GM23248 (cell line): ENCODE measurements at regions not wholly inside any gene's neighbourhood (a gene's known extent, or its start where the extent isn't known, plus 50 kb on each side); places are given as distances from the start of the nearest gene placed in this dataset.
A peak's percentile ranks its signal among the peaks of the same experiment; 100 is the strongest.

Experiments
- DNase-seq: peaks from one replicate; pipeline ENCODE4 v3.0.0-alpha.2; 2015
- H2AFZ ChIP-seq: fragments of 200-600 bp; sonication (generic); 2 replicates; pipeline ENCODE4 v1.6.1; 2016; ENCODE audit warnings: antibody characterized with exemption
- H3F3A ChIP-seq: fragments of 200-600 bp; sonication (generic); 2 replicates; pipeline ENCODE4 v1.6.1; 2016; ENCODE audit warnings: mild to moderate bottlenecking, antibody characterized with exemption, mixed run types; ENCODE audit not compliant: insufficient read depth
- H3K27ac ChIP-seq: fragments of 200-600 bp; sonication (generic); 2 replicates; pipeline ENCODE4 v1.5.1; 2016; ENCODE audit warnings: mild to moderate bottlenecking
- H3K27me3 ChIP-seq: fragments of 200-600 bp; sonication (generic); replicated peaks from 2 replicates; pipeline ENCODE4 v1.6.1; 2016; ENCODE audit warnings: mild to moderate bottlenecking; ENCODE audit not compliant: insufficient read depth
- H3K36me3 ChIP-seq: fragments of 200-600 bp; sonication (generic); 2 replicates; pipeline ENCODE4 v1.6.1; 2016; ENCODE audit warnings: low read depth, mild to moderate bottlenecking
- H3K4me1 ChIP-seq: fragments of 200-600 bp; sonication (generic); 2 replicates; pipeline ENCODE4 v1.6.1; 2016; ENCODE audit warnings: mild to moderate bottlenecking; ENCODE audit not compliant: insufficient read depth
- H3K4me2 ChIP-seq: fragments of 200-600 bp; sonication (generic); one replicate; pipeline ENCODE4 v1.6.1; 2016; ENCODE audit warnings: mild to moderate bottlenecking; ENCODE audit not compliant: unreplicated experiment
- H3K4me3 ChIP-seq: fragments of 200-600 bp; sonication (generic); 2 replicates; pipeline ENCODE4 v1.5.1; 2016; ENCODE audit warnings: mild to moderate bottlenecking
- H3K79me2 ChIP-seq: fragments of 200-600 bp; sonication (generic); 2 replicates; pipeline ENCODE4 v1.6.1; 2016; ENCODE audit warnings: mild to moderate bottlenecking; ENCODE audit not compliant: insufficient read depth
- H3K9ac ChIP-seq: fragments of 200-600 bp; sonication (generic); 2 replicates; pipeline ENCODE4 v1.6.1; 2016; ENCODE audit warnings: mild to moderate bottlenecking
- H3K9me2 ChIP-seq: fragments of 200-600 bp; sonication (generic); 2 replicates; pipeline ENCODE4 v1.6.1; 2016; ENCODE audit warnings: mixed run types, mild to moderate bottlenecking, moderate library complexity; ENCODE audit not compliant: insufficient read depth
- H3K9me3 ChIP-seq: fragments of 200-600 bp; sonication (generic); one replicate; pipeline ENCODE4 v1.6.1; 2017; ENCODE audit warnings: low read depth
- H4K20me1 ChIP-seq: fragments of 200-600 bp; sonication (generic); 2 replicates; pipeline ENCODE4 v1.6.0; 2016; ENCODE audit not compliant: insufficient read depth
- EZH2 ChIP-seq: fragments of 200-600 bp; sonication (generic); IDR thresholded peaks from 2 replicates; pipeline ENCODE4 v1.6.1; 2018; ENCODE audit warnings: antibody characterized with exemption, mild to moderate bottlenecking; ENCODE audit not compliant: insufficient read depth, poor library complexity, severe bottlenecking
- EZH2phosphoT487 ChIP-seq: fragments of 200-600 bp; sonication (generic); IDR thresholded peaks from 2 replicates; pipeline ENCODE4 v1.6.1; 2018; ENCODE audit warnings: antibody characterized with exemption, moderate library complexity, mild to moderate bottlenecking, low read depth; ENCODE audit not compliant: insufficient read depth
- WGBS, 2 experiments: methylation state at CpG; one replicate each; pipeline ENCODE4 v1.1.6; 2015 to 2017; ENCODE audit warnings: low lambda C conversion rate in 2 of 2, low coverage in 1 of 2; ENCODE audit errors: missing lambda C conversion rate in 2 of 2; 5-methylcytosine and 5-hydroxymethylcytosine counted together
- in situ Hi-C: fragments of 300-500 bp; cut with MboI; formaldehyde crosslinking; loops from 2 replicates; pipeline ENCODE4 v1.15.0; 2020

GRCh38 chr18:27712066-27712465 is 464.9 kb downstream of the CDH2 start:
- DNase-seq: no peak
- Histone ChIP-seq H3K79me2 (no peaks in the 10 kb centered on the region), H3K4me3 (no peak overlapping the region), H4K20me1 (no peaks in the 10 kb centered on the region), H3K9me3 (no peaks in the 10 kb centered on the region), H3K27ac (no peak overlapping the region), H2AFZ (no peak overlapping the region), H3F3A (peaks cover 9% of the 10 kb centered on the region; the same call in 1 of the 2 replicates), H3K36me3 (no peaks in the 10 kb centered on the region), H3K27me3 (peaks cover 18% of the 10 kb centered on the region), H3K9ac (no peak overlapping the region), H3K4me1 (peaks cover 17% of the 10 kb centered on the region), H3K4me2 (no peak overlapping the region), H3K9me2 (no peaks in the 10 kb centered on the region)
- TF ChIP-seq EZH2 (no peak), EZH2phosphoT487 (no peak)
- in situ Hi-C loops: no loop called here
- 16 to 24% methylated on average over 2 of the region's 2 CpGs for WGBS, 2 experiments

GRCh38 chr18:27711382-27711781 is 465.5 kb downstream of the CDH2 start:
- H3K4me1 ChIP-seq: peaks cover 17% of the 10 kb centered on the region
- H3K9me3 ChIP-seq: no peaks in the 10 kb centered on the region
- H3K27ac ChIP-seq: no peak overlapping the region
- peaks cover 23% of the 10 kb centered on the region for H3K27me3 ChIP-seq
- H3K36me3 ChIP-seq: no peaks in the 10 kb centered on the region
- H3K4me2 ChIP-seq: no peak overlapping the region
- H3K9ac ChIP-seq: no peak overlapping the region
- DNase-seq: no peak
- no peak overlapping the region for H3K4me3 ChIP-seq
- no peaks in the 10 kb centered on the region for H3K9me2 ChIP-seq
- H4K20me1 ChIP-seq: no peaks in the 10 kb centered on the region
- no peak overlapping the region for H2AFZ ChIP-seq
- peaks cover 9% of the 10 kb centered on the region; the same call in 1 of the 2 replicates for H3F3A ChIP-seq
- in situ Hi-C loops: no loop called here
- no peaks in the 10 kb centered on the region for H3K79me2 ChIP-seq
- TF ChIP-seq EZH2 (no peak), EZH2phosphoT487 (no peak)

- H3F3A ChIP-seq: peaks cover 9% of the 10 kb centered on the region; the same call in 1 of the 2 replicates
- in situ Hi-C loops: no loop called here
- TF ChIP-seq EZH2: no peak
- no peak for TF ChIP-seq EZH2phosphoT487
- H3K9me2 ChIP-seq: no peaks in the 10 kb centered on the region
- H2AFZ ChIP-seq: no peak overlapping the region
- H3K4me1 ChIP-seq: peaks cover 13% of the 10 kb centered on the region
- no peaks in the 10 kb centered on the region for H3K79me2 ChIP-seq
- H3K4me2 ChIP-seq: no peak overlapping the region
- no peak for DNase-seq
- 6 to 16% methylated on average over 1 of the region's 1 CpG for WGBS, 2 experiments
- H3K36me3 ChIP-seq: no peaks in the 10 kb centered on the region
- no peaks in the 10 kb centered on the region for H3K9me3 ChIP-seq
- no peak overlapping the region for H3K9ac ChIP-seq
- no peak overlapping the region for H3K4me3 ChIP-seq
- H3K27me3 ChIP-seq: peaks cover 29% of the 10 kb centered on the region
- no peak overlapping the region for H3K27ac ChIP-seq
- H4K20me1 ChIP-seq: no peaks in the 10 kb centered on the region
Observed at GRCh38 chr18:27709344-27709743, 467.6 kb downstream of the CDH2 start.

- Histone ChIP-seq H3K79me2 (no peaks in the 10 kb centered on the region), H3K4me1 (no peaks in the 10 kb centered on the region), H4K20me1 (no peaks in the 10 kb centered on the region), H3K9me3 (no peaks in the 10 kb centered on the region), H3K4me2 (no peak overlapping the region), H3K4me3 (no peak overlapping the region), H3K9me2 (no peaks in the 10 kb centered on the region), H3K36me3 (no peaks in the 10 kb centered on the region), H3K27me3 (peaks cover 34% of the 10 kb centered on the region), H3K9ac (no peak overlapping the region), H3K27ac (no peak overlapping the region), H3F3A (no peaks in the 10 kb centered on the region), H2AFZ (no peak overlapping the region)
- TF ChIP-seq EZH2 (no peak), EZH2phosphoT487 (no peak)
- in situ Hi-C loops: no loop called here
- peak; percentile 5 for DNase-seq
- 5 to 12% methylated on average over 1 of the region's 1 CpG for WGBS, 2 experiments
Observed at GRCh38 chr18:27707201-27707600, 469.7 kb downstream of the CDH2 start.

GRCh38 chr18:27704736-27705361 is 472.1 kb downstream of the CDH2 start:
- H2AFZ ChIP-seq: no peak overlapping the region
- H3K27ac ChIP-seq: no peak overlapping the region
- H4K20me1 ChIP-seq: no peaks in the 10 kb centered on the region
- H3K79me2 ChIP-seq: no peaks in the 10 kb centered on the region
- no peak overlapping the region for H3K4me3 ChIP-seq
- in situ Hi-C loops: no loop called here
- H3K9ac ChIP-seq: no peak overlapping the region
- no peaks in the 10 kb centered on the region for H3F3A ChIP-seq
- peaks cover 36% of the 10 kb centered on the region for H3K27me3 ChIP-seq
- no peaks in the 10 kb centered on the region for H3K9me2 ChIP-seq
- H3K4me2 ChIP-seq: no peak overlapping the region
- H3K36me3 ChIP-seq: no peaks in the 10 kb centered on the region
- H3K4me1 ChIP-seq: no peaks in the 10 kb centered on the region
- no peak for DNase-seq
- no peaks in the 10 kb centered on the region for H3K9me3 ChIP-seq
- TF ChIP-seq EZH2: no peak
- no peak for TF ChIP-seq EZH2phosphoT487
- WGBS, 2 experiments: 4 to 5% methylated on average over 3 of the region's 3 CpGs
